ENCODE measurements at regions not wholly inside any gene's neighbourhood (a gene's known extent, or its start where the extent isn't known, plus 50 kb on each side); places are given as distances from the start of the nearest gene placed in this dataset.

DNA sequence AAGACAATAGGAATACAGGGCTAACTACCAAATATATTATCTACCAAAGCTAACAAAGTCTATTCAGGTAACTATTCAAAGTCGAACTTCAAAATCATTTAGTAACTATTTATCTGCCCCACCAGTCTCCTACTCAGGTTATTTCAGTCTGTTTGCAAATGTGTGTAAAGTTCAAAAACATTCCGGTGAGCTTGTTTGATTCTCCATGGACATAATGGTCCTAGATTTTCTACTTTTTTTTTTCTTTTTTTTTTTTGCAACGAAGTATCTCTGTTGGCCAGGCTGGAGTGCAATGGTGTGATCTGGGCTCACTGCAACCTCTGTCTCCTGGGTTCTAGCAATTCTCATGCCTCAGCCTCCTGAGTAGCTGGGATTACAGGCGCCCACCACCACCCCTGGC lies 236.0 kb upstream of the FOXQ1 start:
- Histone ChIP-seq H3K9me3 (ENCODE audit: control insufficient read depth, low read depth, low read length) (no peaks in the 10 kb centered on the region), H3K4me3 (ENCODE audit: low read length) (no peak overlapping the region), H3K4me1 (ENCODE audit: control insufficient read depth, low read depth, low read length) (no peaks in the 10 kb centered on the region), H3K36me3 (ENCODE audit: control insufficient read depth, low read depth, low read length) (no peaks in the 10 kb centered on the region), H3K27ac (ENCODE audit: low read length) (no peak overlapping the region), H3K9ac (ENCODE audit: low read length) (no peak overlapping the region), H3K27me3 (ENCODE audit: control insufficient read depth, insufficient read depth, low read length) (no peaks in the 10 kb centered on the region)

GRCh38 chr6:1075444-1075843 lies 236.5 kb upstream of the FOXQ1 start:
- H3K27ac ChIP-seq (ENCODE audit: low read length) = no peak overlapping the region
- no peak overlapping the region for H3K9ac ChIP-seq (ENCODE audit: low read length)
- H3K36me3 ChIP-seq (ENCODE audit: control insufficient read depth, low read depth, low read length) = no peaks in the 10 kb centered on the region
- H3K9me3 ChIP-seq (ENCODE audit: control insufficient read depth, low read depth, low read length) = no peaks in the 10 kb centered on the region
- no peaks in the 10 kb centered on the region for H3K4me1 ChIP-seq (ENCODE audit: control insufficient read depth, low read depth, low read length)
- H3K27me3 ChIP-seq (ENCODE audit: control insufficient read depth, insufficient read depth, low read length) = no peaks in the 10 kb centered on the region
- H3K4me3 ChIP-seq (ENCODE audit: low read length) = no peak overlapping the region

DNA sequence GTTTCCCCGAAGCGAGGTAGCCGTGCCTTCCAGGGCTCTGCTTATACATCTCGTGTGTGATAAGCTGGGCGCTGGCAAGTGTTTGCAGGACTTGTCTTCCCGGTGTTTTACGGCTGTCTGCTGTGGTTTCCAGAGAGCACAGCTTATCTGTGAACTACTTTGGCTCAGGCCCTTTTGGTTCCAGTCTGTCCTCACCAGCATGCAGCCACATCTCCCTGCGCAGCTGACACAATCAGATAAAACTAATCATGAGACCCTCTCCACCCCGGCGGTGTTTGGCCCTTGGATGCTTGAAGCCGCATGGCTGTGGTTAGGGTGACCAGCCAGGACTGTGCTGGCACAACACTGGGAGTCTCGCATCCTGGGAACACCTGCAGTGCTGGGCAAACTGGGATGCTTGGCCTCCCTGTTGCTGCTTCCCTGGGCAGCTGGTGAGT lies 241.8 kb upstream of the FOXQ1 start:
- Histone ChIP-seq H3K4me1 (ENCODE audit: control insufficient read depth, low read depth, low read length) (no peaks in the 10 kb centered on the region), H3K9ac (ENCODE audit: low read length) (no peak overlapping the region), H3K27ac (ENCODE audit: low read length) (no peak overlapping the region), H3K36me3 (ENCODE audit: control insufficient read depth, low read depth, low read length) (no peaks in the 10 kb centered on the region), H3K9me3 (ENCODE audit: control insufficient read depth, low read depth, low read length) (no peaks in the 10 kb centered on the region), H3K4me3 (ENCODE audit: low read length) (no peak overlapping the region), H3K27me3 (ENCODE audit: control insufficient read depth, insufficient read depth, low read length) (no peaks in the 10 kb centered on the region)

DNA sequence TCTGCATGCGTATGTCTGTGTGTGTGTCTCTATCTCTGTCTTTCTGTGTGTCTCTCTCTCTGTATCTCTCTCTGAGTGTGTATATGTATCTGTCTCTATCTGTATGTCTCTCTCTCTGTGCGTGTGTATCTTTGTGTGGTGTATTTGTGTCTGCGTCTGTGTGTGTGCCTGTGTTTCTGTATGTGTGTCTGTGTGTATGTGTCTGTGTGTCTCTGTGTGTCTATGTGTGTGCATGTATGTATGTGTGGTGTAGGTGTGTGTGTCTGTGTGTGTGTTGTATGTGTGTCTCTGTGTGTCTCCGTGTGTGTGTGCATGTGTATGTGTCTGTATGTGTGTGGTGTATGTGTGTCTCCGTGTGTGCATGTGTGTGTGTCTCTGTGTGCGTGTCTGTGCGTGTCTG lies 243.0 kb upstream of the FOXQ1 start:
- Histone ChIP-seq H3K27me3 (ENCODE audit: control insufficient read depth, insufficient read depth, low read length) (no peaks in the 10 kb centered on the region), H3K36me3 (ENCODE audit: control insufficient read depth, low read depth, low read length) (no peaks in the 10 kb centered on the region), H3K4me1 (ENCODE audit: control insufficient read depth, low read depth, low read length) (no peaks in the 10 kb centered on the region), H3K27ac (ENCODE audit: low read length) (no peak overlapping the region), H3K9ac (ENCODE audit: low read length) (no peak overlapping the region), H3K4me3 (ENCODE audit: low read length) (no peak overlapping the region), H3K9me3 (ENCODE audit: control insufficient read depth, low read depth, low read length) (no peaks in the 10 kb centered on the region)

GRCh38 chr6:1068068-1068467 lies 243.8 kb upstream of the FOXQ1 start:
- H3K27ac ChIP-seq (ENCODE audit: low read length) = no peak overlapping the region
- H3K4me1 ChIP-seq (ENCODE audit: control insufficient read depth, low read depth, low read length) = no peaks in the 10 kb centered on the region
- no peaks in the 10 kb centered on the region for H3K36me3 ChIP-seq (ENCODE audit: control insufficient read depth, low read depth, low read length)
- no peaks in the 10 kb centered on the region for H3K27me3 ChIP-seq (ENCODE audit: control insufficient read depth, insufficient read depth, low read length)
- no peak overlapping the region for H3K4me3 ChIP-seq (ENCODE audit: low read length)
- no peak overlapping the region for H3K9ac ChIP-seq (ENCODE audit: low read length)
- no peaks in the 10 kb centered on the region for H3K9me3 ChIP-seq (ENCODE audit: control insufficient read depth, low read depth, low read length)

DNA sequence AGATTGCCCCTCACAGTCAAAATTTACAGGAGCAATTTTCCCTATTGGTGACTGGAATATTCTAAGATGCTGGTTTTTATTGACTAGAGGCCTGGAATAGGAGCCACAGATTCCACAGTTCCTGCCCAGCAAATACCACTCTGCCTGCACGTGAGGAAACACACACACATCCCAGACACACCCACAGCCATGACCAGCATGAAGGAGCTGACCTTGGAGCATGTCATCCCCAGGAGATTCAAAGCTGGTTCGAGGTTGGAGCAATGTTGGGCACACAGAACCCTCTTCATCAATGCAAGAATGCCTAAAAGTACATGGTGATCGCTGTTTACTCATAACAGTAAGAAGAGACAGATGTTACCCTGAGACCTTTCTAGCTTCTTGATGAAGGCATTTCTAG lies 244.6 kb upstream of the FOXQ1 start:
- Histone ChIP-seq H3K9me3 (ENCODE audit: control insufficient read depth, low read depth, low read length) (no peaks in the 10 kb centered on the region), H3K4me1 (ENCODE audit: control insufficient read depth, low read depth, low read length) (no peaks in the 10 kb centered on the region), H3K27me3 (ENCODE audit: control insufficient read depth, insufficient read depth, low read length) (no peaks in the 10 kb centered on the region), H3K27ac (ENCODE audit: low read length) (no peak overlapping the region), H3K9ac (ENCODE audit: low read length) (no peak overlapping the region), H3K4me3 (ENCODE audit: low read length) (no peak overlapping the region), H3K36me3 (ENCODE audit: control insufficient read depth, low read depth, low read length) (no peaks in the 10 kb centered on the region)

DNA sequence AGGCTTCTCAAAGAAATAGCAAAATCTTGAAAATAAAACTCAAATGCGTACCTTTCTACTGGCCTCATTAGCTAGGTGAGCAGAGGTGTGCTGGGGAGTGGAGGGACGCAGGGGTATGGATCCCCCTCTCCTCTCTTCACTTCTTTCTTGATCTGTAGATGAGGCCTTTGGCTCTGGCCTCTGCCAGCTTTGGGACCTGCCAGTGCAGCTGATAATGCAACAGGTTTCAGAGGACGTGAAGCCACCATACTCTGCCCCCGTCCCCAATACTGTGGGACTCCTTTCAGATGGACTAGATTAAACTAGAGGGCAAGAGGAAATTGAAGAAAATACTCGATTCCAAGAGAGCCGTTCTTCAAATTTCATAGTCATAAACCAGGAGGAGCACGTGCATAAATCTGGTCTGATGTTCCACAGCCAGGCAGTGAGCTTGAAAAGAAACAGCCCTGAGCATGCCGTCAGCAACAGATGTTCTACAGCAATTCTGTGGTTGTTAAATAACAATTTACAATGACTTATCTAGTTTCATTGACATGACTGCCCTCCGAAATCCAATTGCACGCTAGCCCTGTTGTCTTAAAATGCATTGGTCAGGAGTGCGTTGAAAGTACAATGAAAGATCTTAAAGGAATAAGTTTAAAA lies 245.3 kb upstream of the FOXQ1 start:
- H3K9ac ChIP-seq (ENCODE audit: low read length) = no peak overlapping the region
- H3K27ac ChIP-seq (ENCODE audit: low read length) = no peak overlapping the region
- no peaks in the 10 kb centered on the region for H3K4me1 ChIP-seq (ENCODE audit: control insufficient read depth, low read depth, low read length)
- H3K4me3 ChIP-seq (ENCODE audit: low read length) = no peak overlapping the region
- H3K36me3 ChIP-seq (ENCODE audit: control insufficient read depth, low read depth, low read length) = no peaks in the 10 kb centered on the region
- H3K9me3 ChIP-seq (ENCODE audit: control insufficient read depth, low read depth, low read length) = no peaks in the 10 kb centered on the region
- no peaks in the 10 kb centered on the region for H3K27me3 ChIP-seq (ENCODE audit: control insufficient read depth, insufficient read depth, low read length)

GRCh38 chr6:1065986-1066385 lies 245.9 kb upstream of the FOXQ1 start:
- Histone ChIP-seq H3K36me3 (ENCODE audit: control insufficient read depth, low read depth, low read length) (no peaks in the 10 kb centered on the region), H3K9me3 (ENCODE audit: control insufficient read depth, low read depth, low read length) (no peaks in the 10 kb centered on the region), H3K27me3 (ENCODE audit: control insufficient read depth, insufficient read depth, low read length) (no peaks in the 10 kb centered on the region), H3K4me1 (ENCODE audit: control insufficient read depth, low read depth, low read length) (no peaks in the 10 kb centered on the region), H3K4me3 (ENCODE audit: low read length) (no peak overlapping the region), H3K9ac (ENCODE audit: low read length) (no peak overlapping the region), H3K27ac (ENCODE audit: low read length) (no peak overlapping the region)

- Histone ChIP-seq H3K4me3 (ENCODE audit: low read length) (no peak overlapping the region), H3K9ac (ENCODE audit: low read length) (no peak overlapping the region), H3K9me3 (ENCODE audit: control insufficient read depth, low read depth, low read length) (no peaks in the 10 kb centered on the region), H3K36me3 (ENCODE audit: control insufficient read depth, low read depth, low read length) (no peaks in the 10 kb centered on the region), H3K27me3 (ENCODE audit: control insufficient read depth, insufficient read depth, low read length) (no peaks in the 10 kb centered on the region), H3K27ac (ENCODE audit: low read length) (no peak overlapping the region), H3K4me1 (ENCODE audit: control insufficient read depth, low read depth, low read length) (no peaks in the 10 kb centered on the region)
Observed at GRCh38 chr6:1063671-1064355, 248.1 kb upstream of the FOXQ1 start.

DNA sequence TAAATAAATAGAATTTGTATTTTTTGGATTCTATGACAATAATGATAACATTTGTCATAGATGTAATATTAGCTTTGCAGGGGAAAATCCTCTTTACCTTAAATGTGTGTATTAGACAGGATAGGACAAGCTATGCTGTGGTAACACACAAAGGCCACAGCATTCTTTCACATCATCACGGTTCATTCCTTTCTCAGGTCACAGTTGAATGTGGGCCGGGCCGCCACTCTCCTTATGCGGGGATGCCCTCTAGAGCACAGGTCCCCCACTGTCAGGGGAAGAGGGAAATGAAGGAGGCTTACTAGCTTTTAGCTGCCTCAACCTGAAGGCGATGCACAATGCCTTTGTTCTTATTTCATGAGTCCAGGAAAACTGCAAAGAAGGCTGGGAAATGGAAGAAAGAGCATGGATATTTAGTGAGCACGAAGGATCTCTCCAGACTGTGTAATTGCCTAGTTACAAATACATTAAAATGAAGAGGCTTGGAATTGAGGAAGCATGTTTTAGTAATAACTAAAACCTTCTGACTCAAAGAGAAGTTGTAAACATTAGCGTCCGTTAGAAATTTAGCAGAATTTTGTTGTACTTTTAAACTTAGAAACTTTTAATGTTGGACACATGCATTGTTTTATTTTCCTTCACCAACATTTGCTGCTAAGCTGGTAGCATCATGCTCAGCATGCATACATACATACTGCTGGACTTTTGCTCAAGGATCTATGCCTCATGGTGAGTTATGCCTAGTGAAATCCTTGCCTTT lies 248.9 kb upstream of the FOXQ1 start:
- Histone ChIP-seq H3K36me3 (ENCODE audit: control insufficient read depth, low read depth, low read length) (no peaks in the 10 kb centered on the region), H3K9ac (ENCODE audit: low read length) (no peak overlapping the region), H3K27ac (ENCODE audit: low read length) (no peak overlapping the region), H3K27me3 (ENCODE audit: control insufficient read depth, insufficient read depth, low read length) (no peaks in the 10 kb centered on the region), H3K9me3 (ENCODE audit: control insufficient read depth, low read depth, low read length) (no peaks in the 10 kb centered on the region), H3K4me3 (ENCODE audit: low read length) (no peak overlapping the region), H3K4me1 (ENCODE audit: control insufficient read depth, low read depth, low read length) (no peaks in the 10 kb centered on the region)

GRCh38 chr6:1059596-1059995 lies 252.3 kb upstream of the FOXQ1 start:
- H3K9me3 ChIP-seq (ENCODE audit: control insufficient read depth, low read depth, low read length) = no peaks in the 10 kb centered on the region
- no peak overlapping the region for H3K9ac ChIP-seq (ENCODE audit: low read length)
- peaks cover 5% of the 10 kb centered on the region for H3K4me1 ChIP-seq (ENCODE audit: control insufficient read depth, low read depth, low read length)
- no peak overlapping the region for H3K27ac ChIP-seq (ENCODE audit: low read length)
- H3K36me3 ChIP-seq (ENCODE audit: control insufficient read depth, low read depth, low read length) = no peaks in the 10 kb centered on the region
- no peak overlapping the region for H3K4me3 ChIP-seq (ENCODE audit: low read length)
- H3K27me3 ChIP-seq (ENCODE audit: control insufficient read depth, insufficient read depth, low read length) = no peaks in the 10 kb centered on the region

Measured in iPS-18a (cell line).